ENCODE measurements at regions not wholly inside any gene's neighbourhood (a gene's known extent, or its start where the extent isn't known, plus 50 kb on each side); places are given as distances from the start of the nearest gene placed in this dataset.

DNA sequence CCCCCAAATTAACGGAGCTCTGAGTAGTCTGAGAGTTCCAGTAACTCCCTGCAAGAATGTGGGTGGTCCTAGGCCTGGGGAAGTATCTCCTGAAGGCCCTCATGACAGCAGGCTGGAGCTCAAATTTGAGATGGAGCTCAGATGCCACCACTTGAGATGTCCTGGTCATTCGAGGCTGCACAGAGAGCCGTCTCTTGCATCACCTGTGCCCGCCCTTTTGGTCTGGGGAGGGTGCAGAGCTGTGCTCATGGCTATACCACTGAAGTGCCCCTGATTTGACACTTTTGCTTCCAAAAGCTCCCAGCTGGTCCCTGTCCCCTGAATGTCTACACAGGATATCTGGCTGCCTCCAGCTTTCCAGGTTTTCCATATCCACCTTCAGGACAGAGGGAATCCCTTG lies 214.0 kb upstream of the B3GAT1 start:
- H3K36me3 Mint-ChIP-seq (ENCODE audit: insufficient read depth in 1 of 3, low read depth in 3 of 3), result no peaks in the 10 kb centered on the region; a peak in 1 of 7 replicates
- no peak overlapping the region for H3K56ac ChIP-seq (ENCODE audit: insufficient read length, low read depth, low read length)
- no peak overlapping the region for H4K91ac ChIP-seq (ENCODE audit: insufficient read length, low read depth, low read length)
- no peak overlapping the region for H2AFZ ChIP-seq (ENCODE audit: low read length)
- H3K27ac ChIP-seq (ENCODE audit: insufficient read length, low read depth, low read length), result no peak overlapping the region
- H2BK15ac ChIP-seq (ENCODE audit: low read depth, low read length), result no peak overlapping the region
- no peaks in the 10 kb centered on the region; a peak in 1 of 4 replicates for H3K4me1 Mint-ChIP-seq
- no peak overlapping the region for H3K23ac ChIP-seq (ENCODE audit: insufficient read length, low read depth, low read length)
- H3K9me3 Mint-ChIP-seq, result no peaks in the 10 kb centered on the region
- no peak overlapping the region for H3K4ac ChIP-seq (ENCODE audit: low read depth, low read length)
- no CpG with 5 or more reads among the region's 4 CpGs for WGBS (ENCODE audit: extremely low coverage, insufficient read length, low lambda C conversion rate)
- no peak overlapping the region for H3K27ac Mint-ChIP-seq
- H3K9ac ChIP-seq (ENCODE audit: extremely low read depth, insufficient read length, low read length), result no peak overlapping the region
- H3K4me1 ChIP-seq (ENCODE audit: insufficient read depth, low read length), result no peaks in the 10 kb centered on the region
- no peak overlapping the region for H3K4me3 Mint-ChIP-seq
- H3K4me2 ChIP-seq (ENCODE audit: insufficient read depth, insufficient read length, low read length), result no peak overlapping the region
- H4K8ac ChIP-seq (replicated peaks; ENCODE audit: insufficient read length, low read depth, low read length), result no peak overlapping the region
- no peak overlapping the region for H4K5ac ChIP-seq (ENCODE audit: insufficient read length, low read depth, low read length)
- H2BK20ac ChIP-seq (ENCODE audit: low read depth, low read length, poor library complexity, severe bottlenecking), result no peak overlapping the region
- H4K20me1 ChIP-seq (ENCODE audit: control insufficient read depth, insufficient read depth, insufficient read length), result no peaks in the 10 kb centered on the region
- H2BK12ac ChIP-seq (ENCODE audit: insufficient read length, low read depth, low read length), result no peak overlapping the region
- no peaks in the 10 kb centered on the region; the same call in 1 of the 2 replicates for H3K27me3 ChIP-seq (ENCODE audit: insufficient read depth, low read length)
- H2BK5ac ChIP-seq (ENCODE audit: insufficient read length, low read length), result no peak overlapping the region
- H2AK5ac ChIP-seq (ENCODE audit: insufficient read length, low read length), result no peak overlapping the region
- TF ChIP-seq, protein P1, sequence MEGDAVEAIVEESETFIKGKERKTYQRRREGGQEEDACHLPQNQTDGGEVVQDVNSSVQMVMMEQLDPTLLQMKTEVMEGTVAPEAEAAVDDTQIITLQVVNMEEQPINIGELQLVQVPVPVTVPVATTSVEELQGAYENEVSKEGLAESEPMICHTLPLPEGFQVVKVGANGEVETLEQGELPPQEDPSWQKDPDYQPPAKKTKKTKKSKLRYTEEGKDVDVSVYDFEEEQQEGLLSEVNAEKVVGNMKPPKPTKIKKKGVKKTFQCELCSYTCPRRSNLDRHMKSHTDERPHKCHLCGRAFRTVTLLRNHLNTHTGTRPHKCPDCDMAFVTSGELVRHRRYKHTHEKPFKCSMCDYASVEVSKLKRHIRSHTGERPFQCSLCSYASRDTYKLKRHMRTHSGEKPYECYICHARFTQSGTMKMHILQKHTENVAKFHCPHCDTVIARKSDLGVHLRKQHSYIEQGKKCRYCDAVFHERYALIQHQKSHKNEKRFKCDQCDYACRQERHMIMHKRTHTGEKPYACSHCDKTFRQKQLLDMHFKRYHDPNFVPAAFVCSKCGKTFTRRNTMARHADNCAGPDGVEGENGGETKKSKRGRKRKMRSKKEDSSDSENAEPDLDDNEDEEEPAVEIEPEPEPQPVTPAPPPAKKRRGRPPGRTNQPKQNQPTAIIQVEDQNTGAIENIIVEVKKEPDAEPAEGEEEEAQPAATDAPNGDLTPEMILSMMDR (conservative IDR thresholded peaks at IDR 0.05), result no peak
- no peak overlapping the region for H2BK120ac ChIP-seq (ENCODE audit: low read depth, low read length, poor library complexity, severe bottlenecking)
- no peak overlapping the region for H3K14ac ChIP-seq (ENCODE audit: insufficient read depth, low read length)
- no peak for DNase-seq
- no peaks in the 10 kb centered on the region for H3K9me3 ChIP-seq (ENCODE audit: control insufficient read depth, low read depth, low read length)
- peaks cover 26% of the 10 kb centered on the region for H3K27me3 Mint-ChIP-seq (ENCODE audit: low read depth)
- H3K18ac ChIP-seq (ENCODE audit: insufficient read length, low read depth, low read length), result no peak overlapping the region
- H3T11ph ChIP-seq (ENCODE audit: low read length), result no peak overlapping the region
- no peaks in the 10 kb centered on the region for H3K79me1 ChIP-seq (ENCODE audit: insufficient read depth, low read depth, low read length, poor library complexity, severe bottlenecking)
- H3K23me2 ChIP-seq (ENCODE audit: insufficient read length, low read depth, low read length, poor library complexity, severe bottlenecking), result no peaks in the 10 kb centered on the region
- no peaks in the 10 kb centered on the region for H3K79me2 ChIP-seq (ENCODE audit: insufficient read depth, low read length)
